MCF 10A (cell line): ENCODE measurements at regions not wholly inside any gene's neighbourhood (a gene's known extent, or its start where the extent isn't known, plus 50 kb on each side); places are given as distances from the start of the nearest gene placed in this dataset.
A peak's percentile ranks its signal among the peaks of the same experiment; 100 is the strongest.

Source experiments
- BruUV-seq: library from RNA; stranded (reverse); fragments of 400-500 nt; replicated peaks from 2 replicates; lab custom pipeline; 2021; lab: Mats Ljungman, UMichigan
- CTCF ChIA-PET: fragments of 300-600 bp; sonication (Branson Sonifier 250); formaldehyde crosslinking; extraction: SDS; loops from one replicate; lab custom pipeline; 2021; ENCODE audit warnings: antibody characterized with exemption, inconsistent platforms; lab: Yijun Ruan, JAX
- POLR2A ChIA-PET: fragments of 300-600, 350-650 bp; sonication (Branson Sonifier 250); formaldehyde crosslinking; extraction: SDS; loops from one replicate; lab custom pipeline; 2020; ENCODE audit warnings: antibody characterized with exemption, inconsistent platforms; lab: Yijun Ruan, JAX
- DNase-seq: peaks from one replicate; pipeline ENCODE4 v3.0.0-alpha.2; 2018; ENCODE audit not compliant: unreplicated experiment
- H3K27ac Mint-ChIP-seq: one replicate; pipeline ENCODE4 v1.8.0; 2022; ENCODE audit warnings: mild to moderate bottlenecking, low read depth, mixed read lengths; ENCODE audit not compliant: unreplicated experiment
- H3K27me3 Mint-ChIP-seq: one replicate; pipeline ENCODE4 v1.8.0; 2022; ENCODE audit warnings: mixed read lengths; ENCODE audit not compliant: insufficient read depth, unreplicated experiment
- H3K36me3 Mint-ChIP-seq: one replicate; pipeline ENCODE4 v1.8.0; 2022; ENCODE audit warnings: mild to moderate bottlenecking, moderate library complexity, mixed read lengths; ENCODE audit not compliant: insufficient read depth, unreplicated experiment
- H3K4me1 Mint-ChIP-seq: one replicate; pipeline ENCODE4 v1.8.0; 2022; ENCODE audit warnings: mixed read lengths; ENCODE audit not compliant: insufficient read depth, unreplicated experiment
- H3K4me3 Mint-ChIP-seq: one replicate; pipeline ENCODE4 v1.8.0; 2022; ENCODE audit warnings: mild to moderate bottlenecking, moderate library complexity, mixed read lengths; ENCODE audit not compliant: unreplicated experiment
- H3K9me3 Mint-ChIP-seq: one replicate; pipeline ENCODE4 v1.8.0; 2022; ENCODE audit warnings: mixed read lengths; ENCODE audit not compliant: unreplicated experiment
- CTCF ChIP-seq: fragments of 200-600 bp; IDR thresholded peaks from one replicate; pipeline ENCODE4 v1.8.0; 2022; ENCODE audit warnings: antibody characterized with exemption, mild to moderate bottlenecking; ENCODE audit not compliant: unreplicated experiment
- intact Hi-C: fragments of 100-400 bp; cut with micrococcal nuclease; formaldehyde crosslinking; loops from 2 replicates; pipeline ENCODE4 v1.14.1; 2022

DNA sequence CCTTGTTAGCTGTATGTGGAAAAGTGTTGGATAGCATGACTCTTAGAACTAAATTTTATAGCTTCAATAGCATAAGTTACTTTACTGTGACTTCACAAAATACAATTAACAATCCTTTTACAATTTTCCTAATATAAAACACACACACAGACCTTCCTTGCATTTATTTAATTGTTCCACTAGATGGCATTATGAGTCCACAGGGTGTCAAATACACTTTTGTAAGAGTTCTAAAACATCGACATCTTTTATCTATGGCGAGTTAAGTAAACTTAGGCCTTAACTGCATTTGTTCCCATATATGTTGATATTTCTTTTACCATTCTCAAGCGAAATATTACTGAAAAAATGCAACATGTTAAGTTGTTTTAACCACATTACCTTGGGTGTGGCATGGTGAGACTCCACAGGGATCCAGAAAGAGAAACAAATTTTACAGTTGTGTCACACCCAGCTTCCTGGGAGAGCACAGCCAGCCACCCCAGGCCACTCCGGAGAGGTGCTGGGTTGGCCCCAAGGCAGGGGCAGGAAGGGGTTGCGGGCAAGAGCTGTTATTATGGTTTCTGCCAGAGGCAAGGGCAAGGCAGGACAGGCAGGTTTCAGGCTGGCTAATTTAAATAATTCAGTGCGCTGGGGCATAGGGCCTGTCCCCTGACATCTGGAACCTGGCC is 312.4 kb upstream of the MC4R start:
- peak; percentile 46 for DNase-seq
- H3K9me3 Mint-ChIP-seq, result no peaks in the 10 kb centered on the region
- no peaks in the 10 kb centered on the region for H3K36me3 Mint-ChIP-seq
- H3K4me1 Mint-ChIP-seq, result no peaks in the 10 kb centered on the region
- H3K27me3 Mint-ChIP-seq, result peaks cover 63% of the 10 kb centered on the region
- BruUV-seq, result no TSS peak
- ChIA-PET POLR2A (interaction anchor here (0.7 to 1.2 kb wide), 3 partner anchors 69 to 818 kb away, joined by 3 to 4 read pairs (median 3); no protein-coding TSS in a partner anchor), CTCF (interaction anchor here (0.6 to 5.9 kb wide), 30 partner anchors 8 to 1477 kb away, joined by 3 to 82 read pairs (median 4); no protein-coding TSS in a partner anchor)
- H3K4me3 Mint-ChIP-seq, result no peak overlapping the region
- no peak overlapping the region for H3K27ac Mint-ChIP-seq
- intact Hi-C loops, result loop anchor here (1.0 to 10.0 kb wide), 6 partner anchors 124 to 1446 kb away; no protein-coding TSS in a partner anchor
- peak; percentile 67 for TF ChIP-seq CTCF

DNA sequence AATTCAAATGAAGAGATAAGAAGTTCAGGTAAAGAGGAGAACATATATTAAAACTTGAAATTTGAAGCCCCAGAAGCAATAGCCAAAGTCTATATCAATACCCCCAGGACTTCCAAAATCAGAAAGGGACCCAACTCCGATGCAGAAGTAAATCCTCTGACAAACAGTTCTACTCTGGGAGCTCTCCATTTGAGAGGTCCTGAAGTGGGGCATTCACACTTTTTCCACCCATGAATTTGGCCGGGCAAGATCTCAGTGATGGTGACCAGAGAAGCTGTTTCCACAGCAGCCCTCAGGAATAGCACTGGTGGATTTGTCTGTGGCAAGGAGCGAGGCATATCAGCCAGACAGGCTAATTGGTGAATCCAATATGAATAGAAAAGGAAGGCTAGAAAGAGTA is 313.6 kb upstream of the MC4R start:
- no peak for DNase-seq
- intact Hi-C loops, result loop anchor here (5.0 to 10.0 kb wide), 3 partner anchors 401 to 1219 kb away; no protein-coding TSS in a partner anchor
- Mint-ChIP-seq H3K36me3 (no peaks in the 10 kb centered on the region), H3K27ac (no peak overlapping the region), H3K9me3 (no peaks in the 10 kb centered on the region), H3K4me3 (no peak overlapping the region), H3K27me3 (peaks cover 57% of the 10 kb centered on the region), H3K4me1 (no peaks in the 10 kb centered on the region)
- BruUV-seq, result no TSS peak
- POLR2A ChIA-PET, result interaction anchor here (0.6 to 1.2 kb wide), 4 partner anchors 12 to 816 kb away, joined by 3 to 4 read pairs (median 4); no protein-coding TSS in a partner anchor
- CTCF ChIA-PET, result interaction anchor here (0.5 to 5.9 kb wide), 16 partner anchors 11 to 867 kb away, joined by 3 to 82 read pairs (median 5); no protein-coding TSS in a partner anchor
- no peak for TF ChIP-seq CTCF

- H3K4me3 Mint-ChIP-seq, result no peak overlapping the region
- ChIA-PET POLR2A (no interaction called here), CTCF (interaction anchor here (0.5 kb wide), 1 partner anchor 800 kb away, joined by 3 read pairs; no protein-coding TSS in a partner anchor)
- H3K27ac Mint-ChIP-seq, result no peak overlapping the region
- H3K4me1 Mint-ChIP-seq, result peaks cover 6% of the 10 kb centered on the region
- H3K9me3 Mint-ChIP-seq, result no peaks in the 10 kb centered on the region
- BruUV-seq, result no TSS peak
- peaks cover 22% of the 10 kb centered on the region for H3K27me3 Mint-ChIP-seq
- TF ChIP-seq CTCF, result no peak
- intact Hi-C loops, result no loop called here
- no peak for DNase-seq
- no peaks in the 10 kb centered on the region for H3K36me3 Mint-ChIP-seq
These were observed 318.5 kb upstream of the MC4R start for GRCh38 chr18:60691061-60691460.

DNA sequence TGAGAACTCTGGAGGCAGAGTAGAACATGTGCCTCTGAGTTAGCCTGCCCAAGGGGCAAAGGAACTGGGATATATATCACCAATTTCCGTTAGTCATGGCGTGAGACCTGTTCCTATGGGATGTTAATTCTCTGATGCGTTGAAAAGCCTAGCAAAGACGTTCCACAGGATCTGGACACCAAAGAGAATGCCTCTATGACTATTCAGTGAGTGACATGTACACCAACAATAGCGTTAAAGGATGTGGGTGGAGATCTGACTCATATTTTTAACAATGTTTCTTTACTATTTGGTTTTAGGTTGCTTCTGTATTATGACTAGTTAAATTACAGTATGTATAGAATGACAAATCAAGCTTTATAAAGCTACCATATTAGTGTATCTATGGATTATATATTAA is 320.9 kb upstream of the MC4R start:
- ChIA-PET CTCF (interaction anchor here (0.5 to 1.7 kb wide), 5 partner anchors 9 to 809 kb away, joined by 3 to 7 read pairs (median 3); no protein-coding TSS in a partner anchor), POLR2A (no interaction called here)
- H3K9me3 Mint-ChIP-seq, result no peaks in the 10 kb centered on the region
- TF ChIP-seq CTCF, result no peak
- BruUV-seq, result no TSS peak
- peaks cover 6% of the 10 kb centered on the region for H3K4me1 Mint-ChIP-seq
- no peaks in the 10 kb centered on the region for H3K36me3 Mint-ChIP-seq
- no peak overlapping the region for H3K4me3 Mint-ChIP-seq
- H3K27me3 Mint-ChIP-seq, result peaks cover 1% of the 10 kb centered on the region
- intact Hi-C loops, result no loop called here
- DNase-seq, result peak; percentile 34
- H3K27ac Mint-ChIP-seq, result no peak overlapping the region
